ENCODE measurements at regions not wholly inside any gene's neighbourhood (a gene's known extent, or its start where the extent isn't known, plus 50 kb on each side); places are given as distances from the start of the nearest gene placed in this dataset.

DNA sequence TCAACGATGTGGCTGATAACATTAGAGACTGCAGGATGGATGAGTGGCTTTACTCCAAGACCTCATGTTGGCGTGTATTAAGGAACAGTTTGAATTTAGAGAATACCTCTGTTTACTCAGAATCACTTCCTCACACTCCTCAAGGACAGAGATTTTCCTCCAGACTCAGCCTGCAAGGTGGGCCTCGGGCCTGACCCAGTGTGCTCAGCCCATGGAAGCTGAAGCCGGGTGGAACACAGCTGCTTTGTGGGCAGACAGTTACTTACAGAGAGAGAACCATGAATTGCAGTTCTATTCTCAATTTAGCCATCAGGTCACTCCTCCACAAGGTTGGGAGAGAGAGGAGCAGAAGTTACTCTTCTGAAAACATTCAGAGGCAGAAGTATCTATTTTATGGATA, 135.8 kb downstream of the SNX19 start:
- TF ChIP-seq, protein P1, sequence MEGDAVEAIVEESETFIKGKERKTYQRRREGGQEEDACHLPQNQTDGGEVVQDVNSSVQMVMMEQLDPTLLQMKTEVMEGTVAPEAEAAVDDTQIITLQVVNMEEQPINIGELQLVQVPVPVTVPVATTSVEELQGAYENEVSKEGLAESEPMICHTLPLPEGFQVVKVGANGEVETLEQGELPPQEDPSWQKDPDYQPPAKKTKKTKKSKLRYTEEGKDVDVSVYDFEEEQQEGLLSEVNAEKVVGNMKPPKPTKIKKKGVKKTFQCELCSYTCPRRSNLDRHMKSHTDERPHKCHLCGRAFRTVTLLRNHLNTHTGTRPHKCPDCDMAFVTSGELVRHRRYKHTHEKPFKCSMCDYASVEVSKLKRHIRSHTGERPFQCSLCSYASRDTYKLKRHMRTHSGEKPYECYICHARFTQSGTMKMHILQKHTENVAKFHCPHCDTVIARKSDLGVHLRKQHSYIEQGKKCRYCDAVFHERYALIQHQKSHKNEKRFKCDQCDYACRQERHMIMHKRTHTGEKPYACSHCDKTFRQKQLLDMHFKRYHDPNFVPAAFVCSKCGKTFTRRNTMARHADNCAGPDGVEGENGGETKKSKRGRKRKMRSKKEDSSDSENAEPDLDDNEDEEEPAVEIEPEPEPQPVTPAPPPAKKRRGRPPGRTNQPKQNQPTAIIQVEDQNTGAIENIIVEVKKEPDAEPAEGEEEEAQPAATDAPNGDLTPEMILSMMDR (IDR thresholded peaks at IDR 0.05; ENCODE audit: insufficient read depth, low read length, missing control alignments): no peak
- POLR2A ChIA-PET: no interaction called here
- no peak for DNase-seq (ENCODE audit: low read depth, low spot score)
- CTCF ChIA-PET: no interaction called here
- no peak overlapping the region for H3K4me3 ChIP-seq (ENCODE audit: low read depth, low read length)

DNA sequence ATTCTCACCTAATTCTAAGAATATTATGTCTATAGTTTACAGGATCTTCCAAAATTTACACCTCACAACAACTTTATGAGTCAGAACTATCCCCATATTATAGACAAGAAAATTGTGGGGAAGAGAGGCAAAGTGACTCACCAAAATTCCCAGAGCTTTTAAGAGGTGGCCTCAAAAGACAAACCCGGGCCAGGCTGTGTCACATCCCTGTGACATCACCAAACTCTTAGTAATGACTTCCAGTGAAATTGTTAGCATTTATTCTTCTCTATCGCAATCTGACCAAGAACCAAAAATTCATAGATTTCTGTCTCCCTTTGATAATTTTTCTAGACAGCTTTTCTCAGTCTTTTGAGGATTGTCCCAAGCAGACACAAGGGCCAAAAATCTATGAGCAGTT, 134.3 kb downstream of the SNX19 start:
- H3K4me3 ChIP-seq (ENCODE audit: low read depth, low read length): no peak overlapping the region
- DNase-seq (ENCODE audit: low read depth, low spot score): no peak
- ChIA-PET CTCF (interaction anchor here (1.3 to 1.6 kb wide), 2 partner anchors 345 to 347 kb away, joined by 3 to 4 read pairs; no protein-coding TSS in a partner anchor), POLR2A (no interaction called here)
- TF ChIP-seq, protein P1 (IDR thresholded peaks at IDR 0.05; ENCODE audit: insufficient read depth, low read length, missing control alignments): no peak

DNA sequence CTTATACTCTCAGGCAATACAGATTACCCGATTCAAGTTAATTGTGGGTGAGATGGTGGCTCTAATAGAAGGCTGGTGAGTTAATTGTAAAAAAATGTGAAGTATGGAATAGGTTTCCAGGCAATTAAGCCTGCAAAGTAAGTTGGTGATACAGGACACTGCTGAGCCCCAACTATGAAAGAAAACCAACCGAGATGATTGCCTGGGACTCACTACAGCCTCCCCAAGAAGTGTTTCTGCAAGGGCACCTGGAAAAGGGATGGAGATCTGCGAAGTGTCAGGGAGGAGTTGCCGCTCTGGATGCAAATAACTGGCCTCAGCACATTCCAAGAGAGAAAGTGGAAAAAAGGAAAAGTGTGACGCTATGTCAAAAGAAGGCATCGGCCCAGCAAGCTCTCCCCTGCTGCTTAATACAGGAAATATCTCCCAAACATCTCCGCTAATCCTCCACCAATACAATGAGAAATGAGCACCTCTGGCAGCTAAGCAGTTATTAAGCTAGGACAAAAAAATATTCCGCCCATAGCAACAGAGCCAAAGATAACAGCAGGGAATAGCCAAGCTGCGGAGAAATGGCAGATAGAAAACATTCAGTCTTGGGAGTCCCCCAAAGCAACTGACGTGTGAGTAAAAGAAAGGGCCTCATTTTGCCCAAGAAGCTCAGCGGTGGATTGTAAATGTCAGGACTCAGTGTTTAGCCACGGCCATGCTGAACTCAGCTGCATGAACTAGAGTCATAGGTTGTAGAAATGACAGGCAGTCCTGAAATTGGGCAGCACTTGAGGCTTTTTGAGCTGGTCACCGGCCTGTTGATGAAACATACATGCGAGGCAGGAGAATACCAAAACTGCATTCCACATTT, 133.7 kb downstream of the SNX19 start:
- ChIA-PET POLR2A (no interaction called here), CTCF (interaction anchor here (0.7 to 1.6 kb wide), 4 partner anchors 78 to 348 kb away, joined by 3 to 4 read pairs (median 4); no protein-coding TSS in a partner anchor)
- no peak for DNase-seq (ENCODE audit: low read depth, low spot score)
- no peak overlapping the region for H3K4me3 ChIP-seq (ENCODE audit: low read depth, low read length)
- TF ChIP-seq, protein P1 (IDR thresholded peaks at IDR 0.05; ENCODE audit: insufficient read depth, low read length, missing control alignments): no peak

DNA sequence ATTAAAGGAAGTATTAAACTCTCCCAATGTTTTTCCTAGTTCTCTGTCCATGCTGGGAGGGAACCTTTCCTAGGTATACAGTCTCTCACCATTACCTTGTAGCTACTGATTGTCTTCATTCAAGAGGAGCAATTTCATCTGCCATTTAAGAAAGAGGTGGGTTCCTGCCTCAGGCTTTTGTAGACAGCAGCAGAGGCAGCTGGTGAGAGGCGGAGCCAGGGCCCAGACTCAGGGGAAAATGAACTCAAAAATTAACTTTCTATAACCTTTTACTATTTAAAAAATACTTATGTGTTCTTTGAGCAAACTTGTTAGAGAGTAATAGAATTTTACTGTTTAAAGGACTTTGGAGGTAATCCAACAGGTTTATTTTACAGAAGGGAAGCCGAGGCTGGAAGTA, 133.0 kb downstream of the SNX19 start:
- ChIA-PET POLR2A (no interaction called here), CTCF (interaction anchor here (0.7 to 1.6 kb wide), 3 partner anchors 77 to 346 kb away, joined by 3 to 4 read pairs (median 3); no protein-coding TSS in a partner anchor)
- no peak overlapping the region for H3K4me3 ChIP-seq (ENCODE audit: low read depth, low read length)
- no peak for DNase-seq (ENCODE audit: low read depth, low spot score)
- TF ChIP-seq, protein P1 (IDR thresholded peaks at IDR 0.05; ENCODE audit: insufficient read depth, low read length, missing control alignments): no peak

DNA sequence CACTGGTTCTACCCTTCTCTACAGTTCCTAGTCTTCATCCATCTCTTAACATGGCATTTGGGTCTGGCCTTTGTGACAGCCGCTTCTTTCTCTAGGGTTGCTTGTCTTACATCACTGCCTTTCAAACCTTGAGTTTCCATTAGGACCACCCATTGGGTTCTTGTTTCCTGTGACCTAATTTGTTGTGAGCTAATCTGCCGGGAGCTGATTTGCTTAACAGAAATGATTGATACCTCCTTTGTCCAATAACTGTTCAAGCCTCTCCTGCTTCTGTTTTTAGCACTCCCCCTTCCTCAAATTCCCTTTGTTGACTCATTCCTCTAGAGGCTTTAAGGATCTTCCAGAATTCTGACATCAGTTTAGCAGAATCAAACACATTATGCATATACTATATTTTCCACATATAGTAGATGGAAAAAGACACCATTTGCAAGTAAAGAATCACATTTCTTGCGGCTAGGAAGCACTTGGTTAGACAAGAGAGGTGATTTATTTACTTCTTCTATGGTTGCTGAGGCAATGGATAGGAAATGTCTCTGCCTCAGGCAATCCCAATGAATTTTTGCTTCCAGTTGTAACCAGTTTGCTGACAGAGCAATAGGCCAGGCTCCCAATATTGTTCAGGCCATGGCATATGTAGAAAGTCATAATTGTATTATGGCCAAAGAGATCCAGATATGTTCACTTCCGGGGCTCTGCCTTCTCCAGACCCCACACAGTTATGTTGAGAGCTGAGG, 130.7 kb downstream of the SNX19 start:
- TF ChIP-seq, protein P1 (IDR thresholded peaks at IDR 0.05; ENCODE audit: insufficient read depth, low read length, missing control alignments): no peak
- no peak overlapping the region for H3K4me3 ChIP-seq (ENCODE audit: low read depth, low read length)
- ChIA-PET CTCF (interaction anchor here (0.9 to 1.7 kb wide), 2 partner anchors 13 to 43 kb away, joined by 3 to 5 read pairs; no protein-coding TSS in a partner anchor), POLR2A (no interaction called here)
- no peak for DNase-seq (ENCODE audit: low read depth, low spot score)

DNA sequence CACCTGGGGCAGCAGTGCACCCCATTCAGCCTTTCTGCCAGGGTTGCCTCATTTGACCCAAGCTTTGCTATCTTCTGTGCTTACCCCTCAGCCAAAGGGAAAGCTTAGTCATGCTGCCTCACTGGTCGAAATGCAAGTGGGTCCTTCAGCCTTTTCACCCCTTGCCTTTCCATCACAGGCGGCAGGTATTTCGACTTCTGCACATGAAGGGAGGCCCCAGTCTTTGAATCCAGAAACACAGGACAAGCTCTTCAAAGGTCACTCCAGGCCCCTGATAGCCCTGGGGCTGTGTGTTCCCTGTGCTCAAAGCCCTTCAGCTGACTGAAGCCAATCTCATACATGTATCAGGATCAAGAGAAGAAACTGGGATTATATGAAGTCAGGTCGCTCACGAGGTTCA, 129.7 kb downstream of the SNX19 start:
- ChIA-PET POLR2A (no interaction called here), CTCF (interaction anchor here (0.9 to 1.8 kb wide), 5 partner anchors 12 to 74 kb away, joined by 3 to 5 read pairs (median 3); no protein-coding TSS in a partner anchor)
- no peak for DNase-seq (ENCODE audit: low read depth, low spot score)
- TF ChIP-seq, protein P1 (IDR thresholded peaks at IDR 0.05; ENCODE audit: insufficient read depth, low read length, missing control alignments): no peak
- H3K4me3 ChIP-seq (ENCODE audit: low read depth, low read length): no peak overlapping the region
